ENCODE measurements at regions not wholly inside any gene's neighbourhood (a gene's known extent, or its start where the extent isn't known, plus 50 kb on each side); places are given as distances from the start of the nearest gene placed in this dataset.
A peak's percentile ranks its signal among the peaks of the same experiment; 100 is the strongest.
"Not testable (repeated sequence)": the region's sequence is repeated elsewhere in the genome, so short reads cannot be mapped to it uniquely, and the experiment has no call there.

GRCh38 chr3:88412346-88412745, 262.6 kb downstream of the C3orf38 start:
- DNase-seq, result no peak

- DNase-seq, result no peak
Observed at GRCh38 chr3:88416436-88416835, 266.7 kb downstream of the C3orf38 start.

- no peak for DNase-seq
Observed at GRCh38 chr3:88418219-88418618, 268.5 kb downstream of the C3orf38 start.

- DNase-seq, result peak in 1 of 2 experiments; percentile 65
Observed at GRCh38 chr3:88433568-88433967, 283.8 kb downstream of the C3orf38 start.

- no peak for DNase-seq
Observed at GRCh38 chr3:88434001-88434400, 284.2 kb downstream of the C3orf38 start.

GRCh38 chr3:88440701-88441100, 290.9 kb downstream of the C3orf38 start:
- DNase-seq, result no peak

- no peak for DNase-seq
Observed at GRCh38 chr3:88443066-88443465, 293.3 kb downstream of the C3orf38 start.

GRCh38 chr3:88444251-88444650, 294.5 kb downstream of the C3orf38 start:
- no peak for DNase-seq

- DNase-seq, result no peak
Observed at GRCh38 chr3:88452228-88452627, 302.5 kb downstream of the C3orf38 start.

- no peak for DNase-seq
Observed at GRCh38 chr3:88460369-88460768, 310.6 kb downstream of the C3orf38 start.

- DNase-seq, result no peak
Observed at GRCh38 chr3:88462230-88462629, 312.5 kb downstream of the C3orf38 start.

- no peak for DNase-seq
Observed at GRCh38 chr3:88467191-88467590, 317.4 kb downstream of the C3orf38 start.

GRCh38 chr3:88469216-88469615, 319.5 kb downstream of the C3orf38 start:
- DNase-seq, result no peak

- DNase-seq, result peak in 1 of 2 experiments; percentile 0
Observed at GRCh38 chr3:88478460-88478859, 328.7 kb downstream of the C3orf38 start.

- no peak for DNase-seq
Observed at GRCh38 chr3:88480822-88481221, 331.1 kb downstream of the C3orf38 start.

GRCh38 chr3:88485001-88485400, 335.2 kb downstream of the C3orf38 start:
- no peak for DNase-seq

GRCh38 chr3:88508818-88509217, 359.1 kb downstream of the C3orf38 start:
- DNase-seq, result not testable (repeated sequence)

GRCh38 chr3:88509582-88509981, 359.8 kb downstream of the C3orf38 start:
- no peak for DNase-seq

- no peak for DNase-seq
Observed at GRCh38 chr3:88528494-88528893, 378.7 kb downstream of the C3orf38 start.

- no peak for DNase-seq
Observed at GRCh38 chr3:88534534-88534933, 384.8 kb downstream of the C3orf38 start.

GRCh38 chr3:88535563-88535962, 385.8 kb downstream of the C3orf38 start:
- DNase-seq, result peak in 1 of 2 experiments; percentile 3

- no peak for DNase-seq
Observed at GRCh38 chr3:88542916-88543315, 393.2 kb downstream of the C3orf38 start.

- DNase-seq, result no peak
Observed at GRCh38 chr3:88572450-88572849, 422.7 kb downstream of the C3orf38 start.

GRCh38 chr3:88573472-88573871, 423.7 kb downstream of the C3orf38 start:
- no peak for DNase-seq

- peak in 1 of 2 experiments; percentile 75 for DNase-seq
Observed at GRCh38 chr3:88574146-88574545, 424.4 kb downstream of the C3orf38 start.

- no peak for DNase-seq
Observed at GRCh38 chr3:88584451-88584850, 434.7 kb downstream of the C3orf38 start.

Data from NCI-H446 (cell line).